Neutrophil (primary cell): ENCODE measurements at regions not wholly inside any gene's neighbourhood (a gene's known extent, or its start where the extent isn't known, plus 50 kb on each side); places are given as distances from the start of the nearest gene placed in this dataset.

Experiments
- H3K27ac ChIP-seq: fragments of 200-600 bp; sonication (generic); 2 replicates; pipeline ENCODE4 v1.5.1; 2016; ENCODE audit warnings: mild to moderate bottlenecking, moderate library complexity
- H3K27me3 ChIP-seq: fragments of 200-600 bp; sonication (generic); 2 replicates; pipeline ENCODE4 v1.6.0; 2016; ENCODE audit warnings: mild to moderate bottlenecking
- H3K36me3 ChIP-seq: fragments of 200-600 bp; sonication (generic); 2 replicates; pipeline ENCODE4 v1.5.1; 2017
- H3K4me1 ChIP-seq, 2 experiments: fragments of 200-600 bp in 1 of 2; sonication (generic) in 1 of 2; 1 replicate in 1 of 2; 2 replicates in 1 of 2; pipeline versions ENCODE4 v1.5.1 to v1.6.1; 2013 to 2016; ENCODE audit warnings: low read depth in 1 of 2, low read length in 1 of 2, mild to moderate bottlenecking in 1 of 2, moderate library complexity in 1 of 2; ENCODE audit not compliant: control insufficient read depth in 1 of 2, insufficient read depth in 1 of 2
- H3K4me3 ChIP-seq, 2 experiments: fragments of 200-600 bp in 1 of 2; sonication (generic) in 1 of 2; 1 replicate in 1 of 2; 2 replicates in 1 of 2; pipeline ENCODE4 v1.5.1; 2013 to 2016; ENCODE audit warnings: low read depth in 1 of 2, low read length in 1 of 2, mild to moderate bottlenecking in 1 of 2, moderate library complexity in 1 of 2
- H3K9me3 ChIP-seq: fragments of 200-600 bp; sonication (generic); 2 replicates; pipeline ENCODE4 v1.5.1; 2016
- CTCF ChIP-seq: fragments of 200-600 bp; sonication (generic); IDR thresholded peaks from 2 replicates; pipeline ENCODE4 v1.5.1; 2016; ENCODE audit warnings: antibody characterized with exemption

GRCh38 chr3:82001276-82001923, 240.0 kb upstream of the GBE1 start:
- Histone ChIP-seq H3K27me3 (no peaks in the 10 kb centered on the region), H3K27ac (no peak overlapping the region), H3K4me3 (no peak overlapping the region), H3K4me1 (no peaks in the 10 kb centered on the region), H3K9me3 (no peaks in the 10 kb centered on the region), H3K36me3 (no peaks in the 10 kb centered on the region)
- TF ChIP-seq CTCF = no peak

- Histone ChIP-seq H3K9me3 (no peaks in the 10 kb centered on the region), H3K27me3 (no peaks in the 10 kb centered on the region), H3K4me3 (no peak overlapping the region), H3K27ac (no peak overlapping the region), H3K36me3 (no peaks in the 10 kb centered on the region), H3K4me1 (no peaks in the 10 kb centered on the region)
- no peak for TF ChIP-seq CTCF
Observed at GRCh38 chr3:82000773-82001172, 239.3 kb upstream of the GBE1 start.

- H3K27ac ChIP-seq = no peak overlapping the region
- no peak overlapping the region for H3K4me3 ChIP-seq
- no peaks in the 10 kb centered on the region for H3K27me3 ChIP-seq
- H3K4me1 ChIP-seq = no peaks in the 10 kb centered on the region
- no peaks in the 10 kb centered on the region for H3K9me3 ChIP-seq
- TF ChIP-seq CTCF = no peak
- no peaks in the 10 kb centered on the region for H3K36me3 ChIP-seq
Observed at GRCh38 chr3:82000350-82000749, 238.9 kb upstream of the GBE1 start.

GRCh38 chr3:81998907-81999306, 237.5 kb upstream of the GBE1 start:
- Histone ChIP-seq H3K4me1 (no peaks in the 10 kb centered on the region), H3K27ac (no peak overlapping the region), H3K9me3 (no peaks in the 10 kb centered on the region), H3K27me3 (no peaks in the 10 kb centered on the region), H3K36me3 (no peaks in the 10 kb centered on the region), H3K4me3 (no peak overlapping the region)
- no peak for TF ChIP-seq CTCF

GRCh38 chr3:81998139-81998755, 236.8 kb upstream of the GBE1 start:
- Histone ChIP-seq H3K4me3 (no peak overlapping the region), H3K4me1 (no peaks in the 10 kb centered on the region), H3K27ac (no peak overlapping the region), H3K9me3 (no peaks in the 10 kb centered on the region), H3K36me3 (no peaks in the 10 kb centered on the region), H3K27me3 (no peaks in the 10 kb centered on the region)
- TF ChIP-seq CTCF = no peak
